Activated naive CD8-positive, alpha-beta T cell treated with anti-CD3 and anti-CD28 coated beads, Interleukin-2, amount 10 ng/mL, durations not matched to agents 7 days and 5 days (primary cell): ENCODE measurements at regions not wholly inside any gene's neighbourhood (a gene's known extent, or its start where the extent isn't known, plus 50 kb on each side); places are given as distances from the start of the nearest gene placed in this dataset.

Experiments used
- ATAC-seq: fragments of 150-1000 bp; cut with Tn5 transposase; one replicate; pipeline ENCODE4 v1.10.0; 2021; ENCODE audit warnings: low read depth, moderate library complexity
- POLR2A ChIA-PET: fragments of 350-600 bp; sonication (Branson Sonifier 250); formaldehyde crosslinking; loops from one replicate; lab custom pipeline; 2021; ENCODE audit warnings: antibody characterized with exemption; lab: Charles Lee
- DNase-seq: peaks from one replicate; pipeline ENCODE4 v3.0.0; 2021
- H3K27ac Mint-ChIP-seq: one replicate; pipeline ENCODE4 v1.8.0; 2022; ENCODE audit warnings: mild to moderate bottlenecking, mixed read lengths
- H3K27me3 Mint-ChIP-seq: one replicate; pipeline ENCODE4 v1.8.0; 2022; ENCODE audit warnings: mild to moderate bottlenecking, moderate library complexity, mixed read lengths
- H3K36me3 Mint-ChIP-seq: one replicate; pipeline ENCODE4 v1.8.0; 2021; ENCODE audit warnings: mild to moderate bottlenecking, mixed read lengths
- H3K4me1 Mint-ChIP-seq: one replicate; pipeline ENCODE4 v1.8.0; 2021; ENCODE audit warnings: mixed read lengths
- H3K4me3 Mint-ChIP-seq: one replicate; pipeline ENCODE4 v1.8.0; 2022; ENCODE audit warnings: mild to moderate bottlenecking, moderate library complexity, mixed read lengths
- H3K9me3 Mint-ChIP-seq: one replicate; pipeline ENCODE4 v1.8.0; 2021; ENCODE audit warnings: mixed read lengths

DNA sequence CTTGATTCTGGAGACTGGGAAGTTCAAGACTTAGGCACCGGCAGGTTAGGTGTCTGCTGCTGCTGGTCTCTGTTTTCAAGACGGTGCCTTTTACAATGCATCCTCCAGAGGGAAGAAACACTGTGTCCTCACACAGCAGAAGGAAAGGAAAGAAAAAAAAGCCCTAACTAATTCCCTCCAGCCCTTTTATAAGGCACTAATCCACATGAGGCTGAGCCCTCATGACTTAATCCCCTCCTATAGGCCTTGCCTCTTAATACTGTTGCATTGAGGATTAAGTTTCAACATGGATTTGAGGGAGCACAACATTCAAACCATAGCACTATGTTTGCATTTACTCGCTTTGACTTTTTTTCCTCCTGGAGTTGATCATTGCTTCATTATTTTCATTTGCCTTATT is 585.9 kb downstream of the TLR4 start:
- Mint-ChIP-seq H3K4me1 (no peaks in the 10 kb centered on the region), H3K27me3 (no peaks in the 10 kb centered on the region), H3K27ac (no peak overlapping the region), H3K4me3 (no peak overlapping the region), H3K36me3 (no peaks in the 10 kb centered on the region), H3K9me3 (no peaks in the 10 kb centered on the region)
- POLR2A ChIA-PET, result no interaction called here
- DNase-seq, result no peak
- no peak for ATAC-seq

DNA sequence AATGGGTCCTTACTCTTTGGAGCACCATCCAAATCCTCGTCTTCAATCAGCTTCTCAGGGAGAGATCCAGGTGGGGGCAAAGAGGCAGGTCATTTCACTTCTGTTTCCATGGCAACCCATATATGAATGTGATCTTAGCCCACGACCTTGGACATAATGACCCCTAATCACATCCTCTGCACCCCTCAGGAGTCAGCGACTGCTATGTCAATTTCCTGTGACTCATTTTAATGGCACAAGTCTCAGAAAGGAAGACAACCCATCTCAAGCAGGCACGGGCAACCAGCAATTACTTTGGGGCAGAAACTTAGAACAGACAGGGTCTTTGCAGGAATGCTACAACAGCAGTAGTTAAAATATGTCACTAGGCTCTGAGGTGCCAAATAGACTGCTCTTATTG is 591.2 kb downstream of the TLR4 start:
- H3K36me3 Mint-ChIP-seq, result no peaks in the 10 kb centered on the region

DNA sequence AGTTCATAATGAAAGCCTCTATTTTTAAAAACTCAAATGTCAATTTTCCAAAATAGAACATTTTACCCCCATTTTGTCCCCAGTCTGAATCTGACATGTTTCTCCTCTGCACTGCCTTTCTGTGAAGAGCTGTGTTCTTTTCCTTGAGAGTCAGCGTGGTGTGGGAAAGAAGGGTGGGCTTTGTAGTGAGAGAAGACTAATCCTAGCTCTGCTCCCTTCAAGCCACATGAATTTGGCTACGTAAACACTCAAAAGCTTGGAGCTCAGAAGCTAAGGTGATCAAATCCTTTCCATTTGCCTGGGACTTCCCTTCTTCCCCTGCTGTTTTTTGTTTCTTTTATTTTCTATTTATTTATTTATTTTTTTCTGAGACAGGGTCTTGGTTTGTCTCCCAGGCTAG is 598.5 kb downstream of the TLR4 start:
- no peak for DNase-seq
- POLR2A ChIA-PET, result no interaction called here
- ATAC-seq, result no peak

More for the DNA sequence above, 591.2 kb downstream of the TLR4 start:
- ATAC-seq, result no peak
- H3K27me3 Mint-ChIP-seq, result no peaks in the 10 kb centered on the region
- H3K4me1 Mint-ChIP-seq, result no peaks in the 10 kb centered on the region
- no peak for DNase-seq
- no peak overlapping the region for H3K27ac Mint-ChIP-seq
- no peak overlapping the region for H3K4me3 Mint-ChIP-seq
- POLR2A ChIA-PET, result no interaction called here
- no peaks in the 10 kb centered on the region for H3K9me3 Mint-ChIP-seq

DNA sequence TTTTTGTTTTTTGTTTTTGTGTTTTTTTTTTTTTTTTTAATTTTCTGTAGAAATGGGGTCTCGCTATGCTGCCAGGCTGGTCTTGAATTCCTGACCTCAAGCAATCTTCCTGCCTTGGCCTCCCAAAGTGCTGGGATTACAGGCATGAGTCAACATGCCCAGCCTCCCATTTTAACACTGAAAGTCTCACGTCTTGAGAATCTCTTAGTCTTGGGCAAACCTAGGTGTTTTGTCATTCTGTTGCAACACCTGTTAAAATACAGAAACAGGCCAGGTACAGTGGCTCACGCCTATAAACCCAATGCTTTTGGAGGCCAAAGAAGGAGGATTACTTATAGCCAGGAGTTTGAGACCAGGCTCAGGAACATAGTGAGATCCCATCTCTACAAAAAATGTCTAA is 599.0 kb downstream of the TLR4 start:
- no peaks in the 10 kb centered on the region for H3K9me3 Mint-ChIP-seq
- H3K4me1 Mint-ChIP-seq, result no peaks in the 10 kb centered on the region
- H3K27ac Mint-ChIP-seq, result no peak overlapping the region
- DNase-seq (no peak), ATAC-seq (no peak)
- no peak overlapping the region for H3K4me3 Mint-ChIP-seq
- no peaks in the 10 kb centered on the region for H3K27me3 Mint-ChIP-seq
- no peaks in the 10 kb centered on the region for H3K36me3 Mint-ChIP-seq
- POLR2A ChIA-PET, result no interaction called here

More for the DNA sequence above, 598.5 kb downstream of the TLR4 start:
- Mint-ChIP-seq H3K4me1 (no peaks in the 10 kb centered on the region), H3K9me3 (no peaks in the 10 kb centered on the region), H3K27ac (no peak overlapping the region), H3K4me3 (no peak overlapping the region), H3K27me3 (no peaks in the 10 kb centered on the region), H3K36me3 (no peaks in the 10 kb centered on the region)

DNA sequence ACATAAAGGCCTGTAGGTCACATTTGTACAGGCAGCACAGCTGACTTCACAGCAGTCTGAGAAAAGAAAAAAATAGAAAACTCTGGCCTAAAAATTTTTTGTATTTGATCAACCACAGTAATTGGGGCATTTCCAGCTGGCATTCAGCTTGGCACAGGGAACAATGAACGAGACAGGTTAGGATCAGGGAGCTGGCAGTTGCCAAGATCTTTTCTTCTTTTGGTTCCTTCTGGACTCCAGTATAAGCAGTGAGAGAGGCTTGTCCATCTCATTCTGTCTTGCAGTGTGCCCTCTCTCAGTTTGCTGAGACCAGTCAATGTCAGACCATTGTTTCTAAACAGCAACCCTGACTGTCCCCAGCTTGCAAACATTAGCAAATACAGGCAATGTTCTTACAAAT is 601.1 kb downstream of the TLR4 start:
- ATAC-seq (no peak), DNase-seq (no peak)
- Mint-ChIP-seq H3K4me3 (no peak overlapping the region), H3K27me3 (no peaks in the 10 kb centered on the region), H3K36me3 (no peaks in the 10 kb centered on the region), H3K4me1 (no peaks in the 10 kb centered on the region), H3K27ac (no peak overlapping the region), H3K9me3 (no peaks in the 10 kb centered on the region)
- POLR2A ChIA-PET, result no interaction called here

DNA sequence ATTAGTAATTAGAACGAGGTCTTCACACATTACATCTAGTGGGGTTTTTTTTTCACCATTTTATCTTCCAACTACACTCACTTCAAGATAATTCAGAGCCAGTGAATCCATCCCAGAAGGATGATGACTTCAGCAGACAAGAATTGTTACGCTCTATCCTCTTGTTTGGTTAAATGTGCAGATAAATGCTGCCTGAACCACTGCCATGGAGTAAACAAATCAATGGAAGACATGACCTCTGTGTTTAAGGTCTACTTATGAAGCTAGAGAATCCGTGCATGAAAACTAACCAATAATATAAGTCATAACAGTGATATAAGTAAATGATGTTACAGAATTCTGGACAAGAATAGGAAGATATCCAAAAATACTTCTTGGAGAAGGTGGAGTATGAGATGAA is 602.6 kb downstream of the TLR4 start:
- H3K36me3 Mint-ChIP-seq, result no peaks in the 10 kb centered on the region
- no peak for DNase-seq
- no peak for ATAC-seq
- H3K27me3 Mint-ChIP-seq, result no peaks in the 10 kb centered on the region
- no peak overlapping the region for H3K4me3 Mint-ChIP-seq
- POLR2A ChIA-PET, result no interaction called here
- H3K4me1 Mint-ChIP-seq, result no peaks in the 10 kb centered on the region
- H3K27ac Mint-ChIP-seq, result no peak overlapping the region
- H3K9me3 Mint-ChIP-seq, result peaks cover 1% of the 10 kb centered on the region

- H3K4me3 Mint-ChIP-seq, result no peak overlapping the region
- H3K9me3 Mint-ChIP-seq, result peaks cover 1% of the 10 kb centered on the region
- H3K4me1 Mint-ChIP-seq, result no peaks in the 10 kb centered on the region
- POLR2A ChIA-PET, result no interaction called here
- no peaks in the 10 kb centered on the region for H3K36me3 Mint-ChIP-seq
- no peaks in the 10 kb centered on the region for H3K27me3 Mint-ChIP-seq
- no peak for ATAC-seq
- H3K27ac Mint-ChIP-seq, result no peak overlapping the region
- no peak for DNase-seq
Measured at GRCh38 chr9:118313965-118314364, 609.8 kb downstream of the TLR4 start.

GRCh38 chr9:118316831-118317343 is 612.7 kb downstream of the TLR4 start:
- POLR2A ChIA-PET, result no interaction called here
- no peak overlapping the region for H3K4me3 Mint-ChIP-seq
- peaks cover 3% of the 10 kb centered on the region for H3K9me3 Mint-ChIP-seq
- ATAC-seq (no peak), DNase-seq (no peak)
- no peaks in the 10 kb centered on the region for H3K36me3 Mint-ChIP-seq
- H3K4me1 Mint-ChIP-seq, result no peaks in the 10 kb centered on the region
- H3K27me3 Mint-ChIP-seq, result no peaks in the 10 kb centered on the region
- no peak overlapping the region for H3K27ac Mint-ChIP-seq

DNA sequence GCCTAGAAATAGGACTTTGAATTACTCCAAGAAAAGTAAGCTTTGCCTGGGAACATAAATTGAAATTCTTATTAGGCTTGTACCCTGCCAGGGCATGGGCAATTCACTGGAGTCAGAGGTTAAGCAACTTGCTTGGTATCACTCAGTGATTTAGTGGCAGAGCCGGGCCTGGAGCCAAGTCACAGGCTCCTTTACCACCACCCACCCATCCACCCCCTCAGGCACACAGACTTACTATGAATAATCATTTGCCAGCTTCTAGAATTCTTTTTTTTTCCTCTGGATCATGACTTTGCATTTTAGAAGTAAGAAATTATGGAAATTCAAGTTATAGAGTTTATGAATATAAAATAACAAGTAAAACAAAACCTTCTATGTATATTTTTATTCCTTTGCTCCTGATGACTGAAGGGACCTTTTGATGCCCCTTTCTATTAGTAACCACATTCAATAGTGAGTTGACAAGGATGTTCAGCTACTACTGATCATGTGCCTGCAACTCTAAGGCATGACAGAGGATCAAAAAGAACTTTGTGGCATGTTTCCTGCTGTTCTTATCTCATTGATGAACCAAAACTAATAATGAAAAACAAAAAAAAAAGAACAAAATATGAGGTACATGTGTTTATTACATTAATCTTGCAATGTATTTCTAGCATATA is 614.7 kb downstream of the TLR4 start:
- DNase-seq, result no peak
- Mint-ChIP-seq H3K9me3 (peaks cover 3% of the 10 kb centered on the region), H3K36me3 (no peaks in the 10 kb centered on the region), H3K27me3 (no peaks in the 10 kb centered on the region), H3K27ac (no peak overlapping the region), H3K4me1 (no peaks in the 10 kb centered on the region), H3K4me3 (no peak overlapping the region)
- ATAC-seq, result no peak
- POLR2A ChIA-PET, result no interaction called here

GRCh38 chr9:118321788-118322187 is 617.6 kb downstream of the TLR4 start:
- ATAC-seq, result no peak
- H3K4me3 Mint-ChIP-seq, result no peak overlapping the region
- no peaks in the 10 kb centered on the region for H3K27me3 Mint-ChIP-seq
- H3K36me3 Mint-ChIP-seq, result no peaks in the 10 kb centered on the region
- peaks cover 5% of the 10 kb centered on the region for H3K9me3 Mint-ChIP-seq
- POLR2A ChIA-PET, result no interaction called here
- H3K4me1 Mint-ChIP-seq, result no peaks in the 10 kb centered on the region
- H3K27ac Mint-ChIP-seq, result no peak overlapping the region
- no peak for DNase-seq

DNA sequence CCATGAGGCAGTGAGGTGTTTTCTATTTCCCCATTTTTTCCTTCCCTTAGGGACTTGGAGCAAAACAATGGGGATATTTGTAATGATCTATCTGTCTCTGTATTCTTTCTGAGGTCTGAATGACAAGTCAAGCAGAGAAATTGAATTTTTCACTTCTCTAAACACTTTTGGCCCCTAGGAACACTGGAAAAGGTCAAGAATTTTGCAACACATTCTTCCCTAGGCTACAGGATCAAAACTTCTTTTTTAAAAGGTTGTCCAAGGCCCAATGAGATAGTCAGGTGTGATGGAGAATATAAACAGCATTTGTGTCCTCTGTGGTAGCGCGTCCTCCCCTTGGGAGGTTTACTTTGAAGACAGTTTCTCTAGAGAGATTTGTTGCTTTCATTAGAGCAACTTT is 620.5 kb downstream of the TLR4 start:
- Mint-ChIP-seq H3K4me1 (no peaks in the 10 kb centered on the region), H3K36me3 (no peaks in the 10 kb centered on the region), H3K4me3 (no peak overlapping the region), H3K27me3 (no peaks in the 10 kb centered on the region), H3K27ac (no peak overlapping the region), H3K9me3 (peaks cover 3% of the 10 kb centered on the region)
- DNase-seq (no peak), ATAC-seq (no peak)
- POLR2A ChIA-PET, result no interaction called here

DNA sequence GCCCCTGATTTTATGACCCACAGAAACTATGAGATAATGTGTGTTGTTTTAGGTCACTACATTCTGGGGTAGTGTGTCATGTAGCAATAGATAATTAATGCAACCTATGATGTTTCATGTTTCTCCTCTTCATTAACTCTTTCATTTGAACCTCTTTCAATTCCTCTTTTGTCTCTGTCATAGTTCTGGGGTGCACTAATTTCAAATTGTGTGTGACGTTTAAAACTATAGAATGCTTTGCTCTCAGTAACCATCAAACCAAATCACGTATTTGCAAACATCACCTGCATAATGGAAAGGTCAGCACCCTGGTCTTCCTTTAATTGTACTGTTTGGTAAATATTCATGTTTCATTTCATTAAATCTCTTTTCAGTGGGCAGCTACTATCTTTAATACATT is 621.6 kb downstream of the TLR4 start:
- H3K4me1 Mint-ChIP-seq, result no peaks in the 10 kb centered on the region
- no peaks in the 10 kb centered on the region for H3K27me3 Mint-ChIP-seq
- ATAC-seq (no peak), DNase-seq (no peak)
- no peaks in the 10 kb centered on the region for H3K36me3 Mint-ChIP-seq
- H3K4me3 Mint-ChIP-seq, result no peak overlapping the region
- no peak overlapping the region for H3K27ac Mint-ChIP-seq
- peaks cover 2% of the 10 kb centered on the region for H3K9me3 Mint-ChIP-seq
- POLR2A ChIA-PET, result no interaction called here

DNA sequence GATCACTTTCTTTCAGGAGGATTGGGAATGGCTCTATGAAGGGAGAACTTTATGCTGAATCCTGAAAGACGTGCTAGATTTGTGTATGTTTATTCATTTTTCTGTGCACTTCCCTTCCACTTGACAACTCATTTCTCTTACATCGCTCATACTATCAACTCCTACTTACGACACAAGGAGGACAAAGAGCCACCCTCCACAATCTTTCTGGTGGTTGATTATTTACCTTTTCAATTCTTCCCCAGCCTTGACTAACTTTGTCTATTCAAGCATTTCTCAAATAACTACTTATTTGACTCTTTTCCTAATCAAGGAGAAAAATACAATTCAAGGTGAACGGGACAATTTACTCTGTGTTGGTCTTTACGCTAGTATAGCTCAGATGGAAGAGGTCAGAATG is 622.1 kb downstream of the TLR4 start:
- Mint-ChIP-seq H3K27me3 (no peaks in the 10 kb centered on the region), H3K9me3 (peaks cover 2% of the 10 kb centered on the region), H3K27ac (no peak overlapping the region), H3K4me1 (no peaks in the 10 kb centered on the region), H3K36me3 (no peaks in the 10 kb centered on the region), H3K4me3 (no peak overlapping the region)
- DNase-seq, result no peak
- POLR2A ChIA-PET, result no interaction called here
- no peak for ATAC-seq

- DNase-seq, result no peak
- Mint-ChIP-seq H3K27me3 (no peaks in the 10 kb centered on the region), H3K9me3 (peaks cover 2% of the 10 kb centered on the region), H3K36me3 (no peaks in the 10 kb centered on the region), H3K4me3 (no peak overlapping the region), H3K27ac (no peak overlapping the region), H3K4me1 (no peaks in the 10 kb centered on the region)
- no peak for ATAC-seq
- POLR2A ChIA-PET, result no interaction called here
Measured at GRCh38 chr9:118330191-118330986, 626.2 kb downstream of the TLR4 start.
